Fibroblast of lung (primary cell): ENCODE measurements at regions not wholly inside any gene's neighbourhood (a gene's known extent, or its start where the extent isn't known, plus 50 kb on each side); places are given as distances from the start of the nearest gene placed in this dataset.

Source experiments
- CTCF ChIP-seq, 2 donors: IDR thresholded peaks in 1 of 2; conservative IDR thresholded peaks in 1 of 2; 1 replicate in 1 of 2; 2 replicates in 1 of 2; pipeline ENCODE4 v1.5.1; 2011 to 2012; ENCODE audit warnings: low read length in 2 of 2, control low read depth in 1 of 2, inconsistent platforms in 1 of 2, low read depth in 1 of 2, mild to moderate bottlenecking in 1 of 2
- EZH2 ChIP-seq: IDR thresholded peaks from 2 replicates; pipeline ENCODE4 v1.5.1; 2012; ENCODE audit warnings: low read length, control low read depth, mild to moderate bottlenecking; ENCODE audit errors: missing control alignments

GRCh38 chr6:141728330-141728729 is 404.4 kb upstream of the GJE1 start:
- TF ChIP-seq CTCF (conservative IDR thresholded peaks at IDR 0.05 in 1 of 2, IDR thresholded peaks at IDR 0.05 in 1 of 2; ENCODE audit: low read depth in 1 of 2, low read length in 2 of 2) (no peak), EZH2 (no peak)
